ENCODE measurements at regions not wholly inside any gene's neighbourhood (a gene's known extent, or its start where the extent isn't known, plus 50 kb on each side); places are given as distances from the start of the nearest gene placed in this dataset.

DNA sequence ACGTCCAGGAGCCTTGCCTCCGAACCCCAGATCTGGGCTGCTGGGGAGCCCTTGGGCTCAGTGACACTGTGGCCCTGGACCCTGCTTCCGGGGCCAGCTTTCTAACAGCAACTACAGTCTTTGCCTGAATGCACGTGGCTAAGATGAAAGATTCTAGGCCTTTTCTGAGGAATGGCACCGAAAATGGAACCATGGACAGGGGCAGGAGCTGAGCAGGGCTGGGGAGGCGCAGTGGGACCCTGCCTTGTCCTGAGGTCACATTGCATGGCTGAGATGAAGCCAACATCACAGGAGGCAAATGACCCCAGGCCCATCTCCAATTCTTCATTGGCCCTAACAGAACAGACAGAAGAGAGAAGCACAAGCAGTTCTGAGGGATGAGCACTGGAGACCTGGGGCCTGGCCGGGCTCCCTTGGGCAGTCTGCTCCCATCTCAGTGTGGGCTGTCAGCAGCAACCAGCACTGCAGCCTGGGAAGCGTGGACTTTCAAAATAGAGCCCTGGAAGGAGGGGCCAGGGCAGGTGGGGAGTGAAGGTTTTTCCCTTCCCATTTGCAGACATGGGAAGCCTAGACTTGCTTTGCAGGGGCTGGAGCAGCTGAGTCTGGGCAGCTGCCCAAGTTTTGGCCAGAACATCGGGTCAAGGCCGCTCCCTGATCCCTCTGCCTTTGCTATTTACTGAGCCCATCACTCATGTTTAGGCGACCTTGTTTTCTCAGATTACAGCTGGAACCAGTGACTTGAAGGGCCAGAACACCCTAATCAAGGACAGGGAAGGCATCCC lies 114.4 kb upstream of the TCERG1L start:
- no peak for DNase-seq

GRCh38 chr10:131426534-131426898 lies 115.0 kb upstream of the TCERG1L start:
- no peak for DNase-seq

DNA sequence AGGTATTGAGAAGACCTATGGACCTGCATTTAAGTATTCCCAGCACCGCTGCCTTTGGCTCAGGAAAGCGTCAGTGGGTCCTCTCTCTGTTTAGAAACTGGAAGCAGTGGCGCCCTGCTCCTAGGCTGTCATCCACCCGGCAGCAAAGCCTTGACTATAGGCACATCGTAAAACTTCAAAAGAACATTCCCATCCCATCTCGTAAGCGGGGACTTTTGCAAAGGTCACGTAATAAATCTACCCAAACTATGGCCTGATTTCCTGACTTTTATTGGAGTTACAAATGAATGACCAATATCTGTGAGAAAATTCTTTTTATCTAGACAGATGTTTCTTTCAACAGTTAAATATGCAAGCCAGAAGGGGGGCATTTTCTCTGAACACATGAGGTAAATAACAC lies 115.8 kb upstream of the TCERG1L start:
- no peak for DNase-seq

DNA sequence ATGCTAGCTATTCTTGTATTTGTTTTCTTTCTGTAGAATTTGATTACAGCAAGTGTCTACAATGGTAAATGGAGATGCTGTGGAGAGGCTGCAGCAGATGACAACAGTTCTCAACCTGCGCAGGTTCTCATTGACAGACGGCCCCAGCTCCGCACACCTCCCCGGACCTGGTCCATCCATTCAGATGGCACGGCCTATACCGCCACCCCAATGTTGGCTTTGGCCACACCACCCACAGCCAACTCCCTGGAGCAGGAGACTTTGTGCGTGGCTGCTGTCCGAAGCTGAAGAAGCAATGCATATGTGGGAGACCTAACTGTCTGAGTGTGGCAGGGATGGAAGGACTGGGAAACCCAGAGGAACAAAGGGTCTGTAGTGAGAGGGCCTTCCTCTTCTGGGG lies 116.4 kb upstream of the TCERG1L start:
- no peak for DNase-seq

- DNase-seq: no peak
These were observed 117.6 kb upstream of the TCERG1L start for GRCh38 chr10:131429141-131429540.

DNA sequence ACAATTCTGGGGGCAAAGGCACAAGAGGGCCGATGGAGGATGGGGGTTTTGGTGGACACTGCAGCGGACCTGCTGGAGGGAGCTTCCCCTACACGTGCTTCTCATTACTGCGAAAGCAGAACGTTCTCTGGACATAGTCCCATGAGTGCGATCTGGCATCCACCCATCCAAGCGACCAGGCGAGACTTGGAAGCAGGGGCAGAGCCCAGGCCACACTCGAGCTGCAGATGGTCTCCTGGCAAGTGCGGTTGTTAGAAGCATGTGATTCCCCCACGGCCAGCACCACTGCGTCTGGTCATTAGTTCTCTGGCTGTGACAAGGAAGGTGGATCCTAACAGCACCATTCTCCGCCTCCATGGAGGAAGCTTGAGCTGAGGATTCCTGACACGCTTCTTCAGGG lies 118.4 kb upstream of the TCERG1L start:
- no peak for DNase-seq

DNA sequence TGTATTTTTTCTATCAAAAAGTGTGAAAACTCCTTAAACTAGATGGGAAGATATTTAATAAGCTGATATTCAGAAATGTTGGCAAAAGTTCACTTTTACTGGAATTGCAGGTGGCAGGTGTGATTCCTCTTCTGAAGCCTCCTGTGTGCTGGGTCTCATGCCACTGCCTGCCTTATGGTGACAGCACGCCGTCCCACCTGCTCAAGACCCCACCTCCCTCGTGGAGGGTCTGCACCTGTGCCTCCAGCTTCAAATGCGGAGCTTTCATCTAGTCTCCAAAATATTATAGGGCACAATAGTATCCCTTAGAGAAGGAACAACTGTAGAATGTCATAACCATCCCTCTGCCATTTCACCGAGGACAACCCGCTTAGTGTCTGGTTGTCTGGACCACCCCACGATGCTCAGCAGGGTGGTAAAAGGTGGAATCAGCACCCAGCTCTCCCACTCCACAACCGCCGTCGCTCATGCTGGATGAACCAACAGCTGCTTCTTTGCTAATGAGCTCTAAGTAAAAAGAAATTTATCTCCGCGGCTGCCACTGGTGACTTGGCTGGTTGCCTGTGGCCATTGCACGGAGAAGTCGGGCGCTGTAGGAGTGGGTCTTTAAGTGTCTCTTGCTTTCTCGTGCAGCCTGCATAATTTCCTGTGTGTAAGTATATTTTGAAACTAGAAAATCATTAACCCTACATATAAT lies 119.3 kb upstream of the TCERG1L start:
- DNase-seq: no peak

- DNase-seq: no peak
These were observed 120.0 kb upstream of the TCERG1L start for GRCh38 chr10:131431533-131431932.

DNA sequence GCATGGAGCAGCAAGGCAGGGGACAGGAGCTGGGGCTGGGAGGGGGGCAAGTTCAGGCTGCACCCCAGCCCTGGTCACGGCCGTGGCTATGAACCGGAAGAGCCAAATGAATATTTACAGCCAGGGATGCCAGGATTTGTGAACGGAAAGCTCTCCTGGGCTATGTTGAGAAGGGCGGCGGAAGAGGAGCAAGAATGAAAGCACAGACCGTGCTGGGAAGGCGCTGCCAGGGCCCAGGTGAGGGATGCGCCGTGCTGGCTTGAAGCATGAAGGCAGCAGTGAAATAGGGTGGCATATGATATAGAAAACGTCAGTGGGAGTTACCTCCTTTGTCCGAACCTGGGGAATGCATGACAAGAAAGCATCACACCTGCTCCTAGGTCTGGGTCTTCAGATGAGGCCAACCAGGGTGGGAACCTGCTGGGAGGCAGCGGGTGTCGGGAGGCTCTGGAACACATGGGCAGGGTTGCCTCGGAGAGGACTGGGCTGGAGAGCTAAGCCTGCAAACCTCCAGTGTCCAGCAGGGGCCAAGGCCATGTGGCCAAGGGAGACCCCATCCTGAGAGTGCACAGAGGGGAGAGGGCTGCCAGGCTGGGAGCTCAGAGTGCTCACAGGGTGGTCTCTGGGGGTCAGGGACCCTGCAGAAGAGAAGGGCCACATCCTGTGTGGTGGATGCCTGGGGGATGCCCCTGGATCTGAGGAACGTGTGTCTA lies 120.6 kb upstream of the TCERG1L start:
- no peak for DNase-seq

GRCh38 chr10:131433568-131433967 lies 122.0 kb upstream of the TCERG1L start:
- DNase-seq: no peak

DNA sequence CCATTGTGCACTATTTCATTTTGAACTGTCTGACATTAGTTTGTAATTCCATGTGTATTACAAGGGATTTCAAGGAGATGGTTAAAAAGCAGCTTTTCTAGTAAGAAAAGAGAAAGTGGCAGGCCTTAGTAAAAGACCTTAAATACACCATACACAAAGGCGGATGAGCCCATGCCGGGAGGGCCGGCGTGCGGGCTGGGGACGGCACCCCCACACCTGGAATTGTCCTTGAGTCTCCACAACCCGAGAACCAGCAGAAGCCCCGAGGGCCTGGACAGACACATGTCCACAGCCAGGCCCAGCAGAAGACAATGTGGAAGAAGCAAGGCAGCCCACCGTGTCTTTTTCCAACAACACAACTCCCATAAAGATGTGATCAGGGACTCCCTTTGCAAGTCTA lies 123.7 kb upstream of the TCERG1L start:
- no peak for DNase-seq

GRCh38 chr10:131435760-131436457 lies 124.4 kb upstream of the TCERG1L start:
- no peak for DNase-seq

- DNase-seq: no peak
These were observed 124.9 kb upstream of the TCERG1L start for GRCh38 chr10:131436458-131436857.

- no peak for DNase-seq
These were observed 126.3 kb upstream of the TCERG1L start for GRCh38 chr10:131437556-131438475.

DNA sequence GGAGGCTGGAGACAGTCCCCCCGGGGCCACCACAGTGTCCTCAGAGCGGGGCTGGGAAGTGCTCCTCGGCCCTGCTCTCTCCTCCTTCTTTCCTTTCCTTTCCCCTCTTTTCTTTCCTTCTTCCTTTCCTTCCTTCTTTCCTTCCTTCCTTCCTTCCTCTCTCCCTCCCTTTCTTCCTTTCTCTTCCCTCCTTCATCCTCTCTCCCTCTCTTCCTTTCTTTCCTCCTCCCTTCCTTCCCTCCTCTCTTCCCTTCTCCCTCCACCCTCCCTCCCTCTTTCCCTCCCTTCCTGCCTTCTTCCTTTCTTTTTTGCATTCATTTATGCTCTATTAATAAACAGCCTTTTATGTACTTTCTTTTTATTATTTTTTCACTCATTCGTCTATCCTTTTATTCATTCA lies 127.1 kb upstream of the TCERG1L start:
- DNase-seq: no peak

DNA sequence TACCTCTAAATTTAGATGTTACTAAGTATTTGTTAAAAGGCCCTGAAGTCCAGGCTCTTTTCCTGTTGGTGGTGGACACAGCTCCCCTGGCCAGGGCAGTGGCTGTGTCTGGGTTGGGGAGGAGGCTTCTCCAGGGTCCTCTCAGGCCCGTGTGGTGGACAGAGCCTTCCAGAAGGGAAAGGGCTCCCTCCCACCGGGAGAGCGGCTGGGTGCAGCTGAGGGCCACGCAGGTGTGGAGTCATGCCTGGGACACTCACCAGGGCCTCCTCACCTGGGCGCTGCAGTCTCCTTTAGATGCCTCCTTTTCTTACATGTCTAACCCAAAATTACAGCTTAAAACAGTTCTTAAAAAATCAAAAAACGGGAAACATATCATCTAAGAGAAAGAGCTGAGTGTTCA lies 128.2 kb upstream of the TCERG1L start:
- no peak for DNase-seq

DNA sequence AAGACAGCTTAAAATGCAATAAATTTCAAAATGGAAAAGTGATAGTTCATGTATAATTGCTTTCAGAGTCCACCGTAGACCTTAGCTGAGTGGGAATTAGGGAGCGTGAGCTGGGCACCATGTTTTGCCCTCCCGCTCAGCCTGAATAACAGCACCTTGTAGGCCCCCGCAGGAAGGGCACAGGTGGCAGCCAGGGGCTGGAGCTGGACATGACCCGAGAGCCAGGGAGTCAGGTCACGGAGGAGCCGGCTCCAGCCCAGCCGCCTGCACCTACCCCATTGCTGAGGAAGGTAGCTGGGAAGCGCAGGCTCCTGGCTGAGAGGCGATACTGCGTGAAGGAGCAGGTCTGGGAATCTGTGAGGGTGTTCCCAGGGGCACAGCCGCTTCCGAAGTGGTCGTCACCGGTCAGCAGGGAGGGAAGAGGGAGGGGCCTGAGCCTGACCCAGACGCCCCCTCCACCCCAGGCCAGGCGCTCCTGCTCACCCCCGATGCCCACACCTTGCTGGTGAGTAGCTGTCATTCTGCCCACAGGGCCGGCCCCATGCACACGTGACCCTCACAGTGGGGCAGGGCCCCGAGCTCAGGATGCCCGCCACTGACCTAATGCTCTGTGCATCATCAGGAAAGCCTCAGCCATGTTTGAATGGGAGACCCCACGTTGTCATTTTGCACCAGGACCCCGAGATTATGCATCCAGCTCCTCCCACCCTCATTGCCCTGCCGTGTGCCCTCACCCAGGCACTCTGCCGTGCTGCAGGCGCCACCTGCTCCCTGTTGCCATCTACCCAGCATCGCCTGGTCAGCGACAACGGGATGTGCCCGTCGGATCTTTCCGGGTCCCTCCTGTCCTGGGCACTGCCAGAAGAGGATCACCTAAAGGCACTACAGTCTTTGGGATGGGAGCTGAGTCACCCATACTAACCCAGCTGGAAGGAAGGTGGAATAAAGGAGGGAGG lies 129.2 kb upstream of the TCERG1L start:
- no peak for DNase-seq

DNA sequence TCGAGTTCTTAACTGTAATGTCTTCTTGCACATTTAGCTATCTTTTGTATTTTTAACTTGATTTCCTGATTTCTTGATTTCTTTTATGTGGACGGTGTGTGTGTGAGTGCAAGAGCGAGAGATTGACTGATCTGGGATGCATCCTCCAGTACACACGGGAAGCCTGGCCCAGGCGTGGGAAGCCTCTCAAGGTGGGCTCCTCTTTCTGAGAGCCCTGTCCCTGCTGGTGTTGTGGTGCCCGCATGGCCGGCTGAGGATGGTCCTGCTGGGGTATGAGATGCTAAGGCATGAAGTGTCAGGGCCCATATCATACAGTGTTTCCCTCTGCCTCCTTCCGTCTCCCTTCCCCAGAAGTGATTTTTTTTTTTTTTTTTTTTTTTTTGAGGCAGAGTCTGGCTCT lies 130.8 kb upstream of the TCERG1L start:
- DNase-seq: no peak

DNA sequence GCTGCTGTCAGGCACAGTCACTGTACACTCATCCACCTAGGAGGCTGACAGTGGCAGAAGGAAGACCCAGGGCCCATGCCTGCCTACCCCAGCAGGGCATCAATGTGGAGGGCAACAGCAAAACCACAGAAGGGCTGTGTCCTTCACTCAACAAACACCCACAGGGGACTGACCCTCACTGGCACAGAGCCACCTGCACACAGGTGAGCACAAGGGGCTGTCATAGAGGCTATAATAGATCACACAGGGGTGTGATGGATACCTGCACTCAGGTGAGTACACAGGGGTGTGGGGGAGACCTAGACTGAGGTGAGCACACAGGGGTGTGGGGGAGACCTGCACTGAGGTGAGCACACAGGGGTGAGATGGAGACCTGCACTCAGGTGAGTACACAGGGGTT lies 132.8 kb upstream of the TCERG1L start:
- DNase-seq: no peak

DNA sequence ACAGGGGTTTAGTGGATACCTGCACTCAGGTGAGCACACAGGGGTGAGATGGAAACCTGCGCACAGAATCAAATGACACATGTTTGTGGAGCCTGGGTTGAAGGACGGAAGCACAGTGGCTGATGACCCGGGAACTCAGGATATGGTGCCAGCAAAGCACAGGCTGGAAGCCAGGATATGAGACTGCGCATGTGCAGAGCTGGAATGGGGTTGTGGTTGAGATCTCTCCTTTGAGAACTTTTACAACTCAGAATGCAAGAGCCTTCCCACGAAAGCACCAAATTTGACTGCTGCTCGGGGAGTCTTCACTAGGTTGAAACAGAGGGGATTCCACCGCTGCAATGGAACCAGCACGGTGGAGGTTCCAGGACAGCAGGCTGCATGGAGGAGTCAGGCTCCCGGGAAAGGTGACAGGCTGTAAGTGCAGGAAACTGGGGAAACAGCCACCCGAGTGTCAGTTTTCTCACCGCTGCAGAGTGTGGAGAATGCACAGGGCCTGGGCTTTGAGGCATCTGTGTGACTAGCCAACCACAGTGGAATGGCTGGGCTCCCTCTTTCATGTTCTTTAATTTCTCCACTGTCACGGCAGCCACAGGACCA lies 133.4 kb upstream of the TCERG1L start:
- no peak for DNase-seq

- DNase-seq: no peak
These were observed 134.1 kb upstream of the TCERG1L start for GRCh38 chr10:131445623-131446022.

Measured in activated CD8-positive, alpha-beta memory T cell treated with anti-CD3 and anti-CD28 coated beads, Interleukin-2, amount 50 U/mL, for 4 hours (primary cell).